Endothelial cell of umbilical vein (primary cell): ENCODE measurements at regions not wholly inside any gene's neighbourhood (a gene's known extent, or its start where the extent isn't known, plus 50 kb on each side); places are given as distances from the start of the nearest gene placed in this dataset.

Experiments used
- BruUV-seq: library from RNA; stranded (reverse); fragments of 400-500 nt; replicated peaks from 2 replicates; lab custom pipeline; 2021; lab: Mats Ljungman, UMichigan
- CTCF ChIA-PET: fragments of 300-600, 350-600 bp; sonication (Branson Sonifier 250); formaldehyde crosslinking; loops from one replicate; lab custom pipeline; 2021; ENCODE audit warnings: antibody characterized with exemption, inconsistent platforms; lab: Charles Lee
- POLR2A ChIA-PET: fragments of 300-600, 350-600 bp; sonication (Branson Sonifier 250); formaldehyde crosslinking; loops from one replicate; lab custom pipeline; 2021; ENCODE audit warnings: antibody characterized with exemption, inconsistent platforms; lab: Charles Lee
- DNase-seq: peaks from one replicate; pipeline ENCODE4 v3.0.0-alpha.2; 2011; ENCODE audit warnings: low read depth, low spot score
- FAIRE-seq: peaks from 2 replicates; lab custom pipeline; 2011; peaks lifted over from hg19 to GRCh38; lab: Jason Lieb, UNC
- H2AFZ ChIP-seq: 2 replicates; pipeline ENCODE4 v1.6.0; 2012; ENCODE audit warnings: low read depth, low read length, control low read depth, inconsistent platforms
- H3K27ac ChIP-seq: 2 replicates; pipeline ENCODE4 v1.5.1; 2011; ENCODE audit warnings: low read depth, mild to moderate bottlenecking, control low read depth, low read length, moderate library complexity; ENCODE audit not compliant: insufficient read depth
- H3K27me3 ChIP-seq, 2 experiments: 2 replicates each; pipeline versions ENCODE4 v1.6.0 to v1.6.1; 2011; ENCODE audit warnings: low read length in 2 of 2, mixed read lengths in 1 of 2; ENCODE audit not compliant: control insufficient read depth in 2 of 2, insufficient read depth in 2 of 2
- H3K36me3 ChIP-seq, 2 experiments: 2 replicates in 1 of 2; 3 replicates in 1 of 2; pipeline ENCODE4 v1.5.1; 2011; ENCODE audit warnings: low read length in 2 of 2, mild to moderate bottlenecking in 1 of 2, moderate library complexity in 1 of 2; ENCODE audit not compliant: control insufficient read depth in 2 of 2, insufficient read depth in 2 of 2; ENCODE audit errors: extremely low read depth in 1 of 2
- H3K4me1 ChIP-seq: 3 replicates; pipeline ENCODE4 v1.5.1; 2011; ENCODE audit warnings: mild to moderate bottlenecking, low read length; ENCODE audit not compliant: control insufficient read depth, insufficient read depth; ENCODE audit errors: extremely low read depth
- H3K4me2 ChIP-seq: 2 replicates; pipeline ENCODE4 v1.6.1; 2011; ENCODE audit warnings: low read length, control low read depth, mixed read lengths; ENCODE audit not compliant: insufficient read depth
- H3K4me3 ChIP-seq, 3 experiments: fragments of 200-600 bp in 1 of 3; sonication (generic), shearing (Covaris generic) in 1 of 3; replicated peaks in 1 of 3; 2 replicates each; pipeline ENCODE4 v1.5.1; 2011 to 2016; ENCODE audit warnings: control low read depth in 3 of 3, low read length in 3 of 3, mild to moderate bottlenecking in 2 of 3, inconsistent platforms in 1 of 3, low read depth in 1 of 3, moderate library complexity in 1 of 3; ENCODE audit not compliant: insufficient read depth in 1 of 3
- H3K79me2 ChIP-seq: 2 replicates; pipeline ENCODE4 v1.6.0; 2012; ENCODE audit warnings: low read length, inconsistent platforms; ENCODE audit not compliant: control insufficient read depth, insufficient read depth
- H3K9ac ChIP-seq: replicated peaks from 2 replicates; pipeline ENCODE3; 2011; ENCODE audit warnings: low read length, control low read depth; ENCODE audit not compliant: insufficient read depth; ENCODE audit errors: extremely low read depth
- H3K9me1 ChIP-seq: replicated peaks from 3 replicates; pipeline ENCODE4 v1.6.0; 2011; ENCODE audit warnings: mild to moderate bottlenecking, low read length; ENCODE audit not compliant: control insufficient read depth, insufficient read depth; ENCODE audit errors: extremely low read depth
- H3K9me3 ChIP-seq: replicated peaks from 2 replicates; pipeline ENCODE4 v1.5.1; 2012; ENCODE audit warnings: low read length, inconsistent platforms; ENCODE audit not compliant: control insufficient read depth, insufficient read depth
- H4K20me1 ChIP-seq: replicated peaks from 2 replicates; pipeline ENCODE3; 2011; ENCODE audit warnings: mild to moderate bottlenecking, low read length; ENCODE audit not compliant: control insufficient read depth, insufficient read depth; ENCODE audit errors: extremely low read depth
- CTCF ChIP-seq, 2 donors: IDR thresholded peaks; 1 replicate in 1 of 2; 2 replicates in 1 of 2; pipeline ENCODE4 v1.5.1; 2011; ENCODE audit warnings: low read length in 2 of 2, mild to moderate bottlenecking in 2 of 2, moderate library complexity in 2 of 2, control low read depth in 1 of 2, inconsistent platforms in 1 of 2, low read depth in 1 of 2; ENCODE audit not compliant: insufficient read depth in 1 of 2; ENCODE audit errors: extremely low read depth in 1 of 2
- EZH2 ChIP-seq: IDR thresholded peaks from 2 replicates; pipeline ENCODE4 v1.6.1; 2012; ENCODE audit warnings: borderline replicate concordance, low read depth, mild to moderate bottlenecking, moderate library complexity, low read length, inconsistent platforms; ENCODE audit not compliant: severe bottlenecking
- FOS ChIP-seq: IDR thresholded peaks from 2 replicates; pipeline ENCODE4 v1.6.1; 2011; ENCODE audit warnings: mild to moderate bottlenecking, low read length, moderate library complexity, borderline replicate concordance; ENCODE audit not compliant: insufficient read depth
- GATA2 ChIP-seq: IDR thresholded peaks from 2 replicates; pipeline ENCODE4 v1.7.0; 2011; ENCODE audit warnings: low read depth, mild to moderate bottlenecking, moderate library complexity, mixed read lengths, low read length; ENCODE audit not compliant: insufficient read length, insufficient read depth
- JUN ChIP-seq: IDR thresholded peaks from 2 replicates; pipeline ENCODE4 v1.6.1; 2011; ENCODE audit warnings: borderline replicate concordance, low read depth; ENCODE audit not compliant: insufficient read length, insufficient read depth
- MAX ChIP-seq: IDR thresholded peaks from 2 replicates; pipeline ENCODE4 v1.6.1; 2011; ENCODE audit not compliant: insufficient read depth, insufficient read length
- MYC ChIP-seq: IDR thresholded peaks from one replicate; pipeline ENCODE4 v1.6.1; 2011; ENCODE audit warnings: mild to moderate bottlenecking, low read depth, low read length
- POLR2A ChIP-seq: IDR thresholded peaks from 2 replicates; pipeline ENCODE4 v1.6.1; 2012; ENCODE audit warnings: low read depth, mild to moderate bottlenecking, control low read depth, low read length
- POLR2AphosphoS5 ChIP-seq: IDR thresholded peaks from 2 replicates; pipeline ENCODE4 v1.6.1; 2012; ENCODE audit warnings: low read depth, mild to moderate bottlenecking, control low read depth, low read length, moderate library complexity; ENCODE audit not compliant: insufficient read depth
- dilution Hi-C: fragments of 300-500 bp; cut with MboI; formaldehyde crosslinking; loops from one replicate; pipeline ENCODE4 v1.15.0; 2019; ENCODE audit warnings: low sequenced_read_pairs; ENCODE audit not compliant: extremely low pct_ligation_motif_present
- intact Hi-C: fragments of 100-400 bp; cut with micrococcal nuclease; formaldehyde crosslinking; loops from one replicate; pipeline ENCODE4 v1.10.0; 2022

GRCh38 chr12:94027561-94027960 lies 120.8 kb upstream of the PLXNC1 start:
- H3K27me3 ChIP-seq: peaks cover 3 to 11% of the 10 kb centered on the region in 2 experiments
- H3K79me2 ChIP-seq: no peaks in the 10 kb centered on the region
- TF ChIP-seq MAX: no peak
- TF ChIP-seq FOS: no peak
- no peak for TF ChIP-seq EZH2
- FAIRE-seq: no peak
- peaks cover 2% of the 10 kb centered on the region for H3K9me3 ChIP-seq
- ChIA-PET CTCF (interaction anchor here (1.0 kb wide), 1 partner anchor 73 kb away, joined by 3 read pairs; no protein-coding TSS in a partner anchor), POLR2A (no interaction called here)
- H3K27ac ChIP-seq: no peak overlapping the region
- H3K4me1 ChIP-seq: no peaks in the 10 kb centered on the region
- intact Hi-C loops: no loop called here
- H4K20me1 ChIP-seq: no peaks in the 10 kb centered on the region
- no peak overlapping the region for H2AFZ ChIP-seq
- H3K36me3 ChIP-seq: no peaks in the 10 kb centered on the region
- dilution Hi-C loops: no loop called here
- no TSS peak for BruUV-seq
- H3K4me2 ChIP-seq: no peak overlapping the region
- no peak for DNase-seq
- no peak overlapping the region for H3K4me3 ChIP-seq
- H3K9me1 ChIP-seq: no peaks in the 10 kb centered on the region
- no peak overlapping the region for H3K9ac ChIP-seq

- TF ChIP-seq MYC (no peak), JUN (no peak), MAX (no peak), FOS (no peak), EZH2 (no peak), POLR2AphosphoS5 (no peak), GATA2 (no peak), CTCF (IDR thresholded peaks at IDR 0.05; ENCODE audit: extremely low read depth in 1 of 2, insufficient read depth in 1 of 2, low read depth in 1 of 2, low read length in 2 of 2) (no peak), POLR2A (no peak)
- no peak overlapping the region for H3K4me3 ChIP-seq
- intact Hi-C loops: no loop called here
- H3K27ac ChIP-seq: no peak overlapping the region
- no peaks in the 10 kb centered on the region for H4K20me1 ChIP-seq
- no peaks in the 10 kb centered on the region for H3K36me3 ChIP-seq
- no TSS peak for BruUV-seq
- H3K4me1 ChIP-seq: no peaks in the 10 kb centered on the region
- no peaks in the 10 kb centered on the region for H3K9me3 ChIP-seq
- H3K4me2 ChIP-seq: no peak overlapping the region
- CTCF ChIA-PET: interaction anchor here (1.0 kb wide), 1 partner anchor 70 kb away, joined by 3 read pairs; no protein-coding TSS in a partner anchor
- peaks cover 7 to 9% of the 10 kb centered on the region in 2 experiments for H3K27me3 ChIP-seq
- POLR2A ChIA-PET: no interaction called here
- FAIRE-seq: no peak
- H3K9me1 ChIP-seq: no peaks in the 10 kb centered on the region
- DNase-seq: no peak
- dilution Hi-C loops: no loop called here
- no peak overlapping the region for H3K9ac ChIP-seq
- no peaks in the 10 kb centered on the region for H3K79me2 ChIP-seq
- no peak overlapping the region for H2AFZ ChIP-seq
These were observed 116.6 kb upstream of the PLXNC1 start for GRCh38 chr12:94031763-94032162.
